Bronchial epithelial cell (primary cell): ENCODE measurements at regions not wholly inside any gene's neighbourhood (a gene's known extent, or its start where the extent isn't known, plus 50 kb on each side); places are given as distances from the start of the nearest gene placed in this dataset.

Source experiments
- DNase-seq: peaks from one replicate; pipeline ENCODE4 v3.0.0-alpha.2; 2010; ENCODE audit warnings: low read depth
- FAIRE-seq: peaks from 2 replicates; lab custom pipeline; 2011; peaks lifted over from hg19 to GRCh38; lab: Jason Lieb, UNC
- H3K27me3 ChIP-seq: 2 replicates; pipeline ENCODE4 v1.5.1; 2011; ENCODE audit warnings: low read length; ENCODE audit not compliant: control insufficient read depth, insufficient read depth
- H3K36me3 ChIP-seq: 2 replicates; pipeline ENCODE4 v1.5.1; 2011; ENCODE audit warnings: low read length; ENCODE audit not compliant: control insufficient read depth, insufficient read depth
- H3K4me3 ChIP-seq: 2 replicates; pipeline ENCODE4 v1.5.1; 2011; ENCODE audit warnings: mild to moderate bottlenecking, low read depth, low read length, control low read depth
- TF ChIP-seq, protein P1 (sequence below): IDR thresholded peaks from 2 replicates; pipeline ENCODE4 v1.5.1; 2011; ENCODE audit warnings: mild to moderate bottlenecking, moderate library complexity, low read length, control low read depth, inconsistent platforms; ENCODE audit not compliant: insufficient read depth, severe bottlenecking

DNA sequence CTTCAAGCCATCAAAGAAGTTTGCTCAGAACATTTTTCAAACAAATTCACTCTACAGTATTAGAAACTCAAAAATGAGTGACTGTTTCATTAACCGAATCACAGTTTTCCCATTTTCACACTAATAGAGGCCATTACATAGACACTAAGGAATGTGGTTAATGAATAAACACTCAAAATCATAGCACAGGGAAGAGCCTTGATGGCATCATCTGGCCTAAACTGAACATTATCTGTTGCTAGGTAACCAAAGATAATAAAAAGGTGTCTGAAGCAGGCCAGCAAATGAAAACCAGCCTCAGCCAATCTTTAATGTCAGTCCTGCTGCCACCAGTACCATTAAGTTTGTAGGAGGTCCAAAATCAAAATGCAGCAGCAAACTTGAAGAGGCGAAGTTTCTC is 492.4 kb upstream of the STEAP1 start:
- no peak overlapping the region for H3K4me3 ChIP-seq
- TF ChIP-seq, protein P1, sequence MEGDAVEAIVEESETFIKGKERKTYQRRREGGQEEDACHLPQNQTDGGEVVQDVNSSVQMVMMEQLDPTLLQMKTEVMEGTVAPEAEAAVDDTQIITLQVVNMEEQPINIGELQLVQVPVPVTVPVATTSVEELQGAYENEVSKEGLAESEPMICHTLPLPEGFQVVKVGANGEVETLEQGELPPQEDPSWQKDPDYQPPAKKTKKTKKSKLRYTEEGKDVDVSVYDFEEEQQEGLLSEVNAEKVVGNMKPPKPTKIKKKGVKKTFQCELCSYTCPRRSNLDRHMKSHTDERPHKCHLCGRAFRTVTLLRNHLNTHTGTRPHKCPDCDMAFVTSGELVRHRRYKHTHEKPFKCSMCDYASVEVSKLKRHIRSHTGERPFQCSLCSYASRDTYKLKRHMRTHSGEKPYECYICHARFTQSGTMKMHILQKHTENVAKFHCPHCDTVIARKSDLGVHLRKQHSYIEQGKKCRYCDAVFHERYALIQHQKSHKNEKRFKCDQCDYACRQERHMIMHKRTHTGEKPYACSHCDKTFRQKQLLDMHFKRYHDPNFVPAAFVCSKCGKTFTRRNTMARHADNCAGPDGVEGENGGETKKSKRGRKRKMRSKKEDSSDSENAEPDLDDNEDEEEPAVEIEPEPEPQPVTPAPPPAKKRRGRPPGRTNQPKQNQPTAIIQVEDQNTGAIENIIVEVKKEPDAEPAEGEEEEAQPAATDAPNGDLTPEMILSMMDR: no peak

DNA sequence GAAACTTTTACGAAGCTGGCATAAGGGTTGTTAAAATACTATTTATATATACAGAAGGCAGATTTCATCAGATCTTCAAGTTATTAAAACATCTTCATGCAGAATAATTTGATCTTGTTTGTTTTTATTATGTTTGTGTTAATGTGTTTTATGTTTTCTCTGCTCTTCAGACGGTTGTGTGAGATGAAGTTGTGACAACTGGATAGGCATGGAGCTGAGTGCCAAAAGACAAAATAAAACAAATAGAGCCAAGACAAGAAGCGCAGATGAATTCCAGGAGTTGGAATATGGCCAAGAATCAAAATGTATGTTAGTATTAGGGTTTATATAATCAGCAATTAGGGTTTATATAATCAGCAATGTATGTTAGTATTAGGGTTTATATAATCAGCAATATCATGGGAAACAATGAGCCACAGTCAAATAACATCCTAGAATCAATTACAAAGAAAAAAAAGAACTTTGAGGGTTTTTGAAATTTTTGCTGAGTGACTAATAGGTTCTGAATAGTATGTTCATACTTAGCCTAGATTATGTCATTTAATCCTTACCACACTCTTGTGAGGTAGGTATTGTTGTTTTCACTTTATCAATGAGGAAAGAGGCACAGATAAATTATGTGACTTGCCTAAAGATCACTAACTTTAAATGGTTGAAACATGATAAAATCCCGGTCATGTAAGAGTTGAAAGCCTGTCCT is 488.0 kb upstream of the STEAP1 start:
- DNase-seq: peak; percentile 1
- H3K36me3 ChIP-seq: no peaks in the 10 kb centered on the region
- TF ChIP-seq, protein P1: no peak
- no peak for FAIRE-seq
- no peak overlapping the region for H3K4me3 ChIP-seq
- no peaks in the 10 kb centered on the region for H3K27me3 ChIP-seq

More for the DNA sequence above, 492.4 kb upstream of the STEAP1 start:
- no peak for DNase-seq
- H3K27me3 ChIP-seq: no peaks in the 10 kb centered on the region
- no peak for FAIRE-seq
- H3K36me3 ChIP-seq: no peaks in the 10 kb centered on the region

DNA sequence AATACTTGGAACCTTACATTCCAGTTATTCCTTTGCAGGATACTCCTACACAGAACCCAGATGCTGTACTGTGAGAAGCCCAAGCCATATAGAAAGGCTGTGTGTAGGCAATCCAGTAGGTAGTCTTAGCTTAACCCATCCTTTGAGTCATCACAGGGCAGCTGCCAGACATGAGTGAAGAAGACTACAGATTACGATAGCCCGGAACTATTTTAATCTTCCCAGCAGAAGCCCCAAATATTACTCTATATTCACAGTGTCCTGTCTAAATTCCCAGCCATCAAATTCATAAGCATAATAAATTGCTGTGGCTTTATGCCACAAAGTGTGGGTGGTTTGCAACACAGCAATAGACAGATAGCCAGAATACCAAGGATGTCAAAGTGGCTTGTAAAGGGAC is 474.1 kb upstream of the STEAP1 start:
- Histone ChIP-seq H3K4me3 (no peak overlapping the region), H3K27me3 (no peaks in the 10 kb centered on the region), H3K36me3 (no peaks in the 10 kb centered on the region)
- TF ChIP-seq, protein P1: no peak
- no peak for DNase-seq
- FAIRE-seq: no peak

DNA sequence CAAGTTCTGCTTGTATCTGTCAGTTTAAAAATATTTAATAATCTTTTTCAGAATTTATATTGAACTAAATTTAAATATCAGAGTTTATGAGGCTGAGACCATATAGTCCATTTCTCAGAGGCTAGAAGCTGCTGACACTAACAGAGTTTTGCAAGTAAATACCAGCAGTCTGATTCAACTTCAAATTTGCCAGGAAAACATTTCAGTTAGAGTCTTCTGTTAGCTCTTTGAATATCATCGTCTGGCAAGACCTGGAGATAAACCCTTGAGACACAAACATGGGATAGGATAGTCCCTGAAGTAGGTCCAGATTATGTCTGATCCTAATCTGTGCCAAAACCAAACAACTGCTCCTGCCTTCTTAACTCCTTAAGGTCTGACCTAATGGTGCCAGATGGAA is 472.8 kb upstream of the STEAP1 start:
- H3K27me3 ChIP-seq: no peaks in the 10 kb centered on the region
- TF ChIP-seq, protein P1: no peak
- DNase-seq (no peak), FAIRE-seq (no peak)
- no peaks in the 10 kb centered on the region for H3K36me3 ChIP-seq
- no peak overlapping the region for H3K4me3 ChIP-seq

DNA sequence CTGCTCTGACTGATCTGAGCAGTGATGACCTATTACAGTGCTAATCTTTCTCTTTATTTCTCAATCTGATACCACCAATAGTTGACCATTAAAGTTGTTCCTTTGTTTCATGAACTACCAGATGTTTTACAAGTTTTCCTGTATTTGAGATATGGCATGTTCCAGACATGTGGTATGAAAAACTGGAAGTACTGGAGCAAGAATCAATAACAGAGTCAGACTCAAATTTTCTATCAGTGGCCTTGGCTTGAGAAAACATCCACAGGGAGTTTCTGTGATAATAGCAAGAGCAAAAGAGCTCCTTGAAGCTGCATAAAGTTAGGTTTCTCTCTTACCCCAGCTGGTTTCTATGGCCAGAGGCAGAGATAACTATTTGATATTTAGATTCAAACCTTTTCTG is 469.0 kb upstream of the STEAP1 start:
- Histone ChIP-seq H3K27me3 (no peaks in the 10 kb centered on the region), H3K36me3 (no peaks in the 10 kb centered on the region), H3K4me3 (no peak overlapping the region)
- TF ChIP-seq, protein P1: no peak
- FAIRE-seq: no peak
- no peak for DNase-seq

DNA sequence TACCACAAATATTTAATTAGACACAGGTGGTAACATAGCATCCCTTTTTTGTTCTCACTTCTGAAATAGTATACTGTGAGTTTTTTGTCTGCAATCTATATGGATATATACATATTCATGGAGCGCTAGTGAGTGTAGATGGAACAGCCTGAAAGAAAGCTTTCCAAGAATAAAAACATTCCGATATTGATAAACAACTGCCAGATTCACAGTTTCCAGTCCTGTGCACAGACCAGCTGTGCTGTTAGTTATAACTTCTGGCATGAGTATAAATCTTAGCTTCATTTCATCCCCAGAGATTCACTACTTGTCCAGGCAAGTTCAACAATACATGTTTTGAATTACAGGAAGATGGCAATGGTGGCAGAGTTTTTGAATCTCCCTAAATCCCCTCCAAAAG is 467.1 kb upstream of the STEAP1 start:
- TF ChIP-seq, protein P1: no peak
- DNase-seq (peak; percentile 1), FAIRE-seq (no peak)
- Histone ChIP-seq H3K36me3 (no peaks in the 10 kb centered on the region), H3K4me3 (no peak overlapping the region), H3K27me3 (no peaks in the 10 kb centered on the region)
